AG04450 (cell line): ENCODE measurements at regions not wholly inside any gene's neighbourhood (a gene's known extent, or its start where the extent isn't known, plus 50 kb on each side); places are given as distances from the start of the nearest gene placed in this dataset.

Experiments
- CTCF ChIA-PET: fragments of 300-600, 350-600 bp; formaldehyde crosslinking; extraction: SDS; loops from one replicate; lab custom pipeline; 2022; ENCODE audit warnings: antibody characterized with exemption, inconsistent platforms; lab: Charles Lee
- POLR2A ChIA-PET: fragments of 350-600 bp; formaldehyde crosslinking; extraction: SDS; loops from one replicate; lab custom pipeline; 2021; ENCODE audit warnings: antibody characterized with exemption, inconsistent platforms; lab: Yijun Ruan, JAX
- DNase-seq: peaks from one replicate; pipeline ENCODE4 v3.0.0-alpha.2; 2011; ENCODE audit warnings: low read depth, low spot score
- H3K27ac ChIP-seq: one replicate; pipeline ENCODE4 v1.5.1; 2012; ENCODE audit warnings: low read depth, low read length, control low read depth
- H3K27me3 ChIP-seq: one replicate; pipeline ENCODE4 v1.6.0; 2012; ENCODE audit warnings: low read length; ENCODE audit not compliant: control insufficient read depth, insufficient read depth
- H3K4me3 ChIP-seq: 2 replicates; pipeline ENCODE4 v1.5.1; 2011; ENCODE audit warnings: mild to moderate bottlenecking, low read depth, low read length, control low read depth
- H3K9me3 ChIP-seq: 2 replicates; pipeline ENCODE4 v1.5.1; 2012; ENCODE audit warnings: low read length; ENCODE audit not compliant: control insufficient read depth, insufficient read depth
- TF ChIP-seq, protein P1 (sequence below): IDR thresholded peaks from 2 replicates; pipeline ENCODE4 v1.5.1; 2011; ENCODE audit warnings: low read depth, low read length, control low read depth, inconsistent platforms

DNA sequence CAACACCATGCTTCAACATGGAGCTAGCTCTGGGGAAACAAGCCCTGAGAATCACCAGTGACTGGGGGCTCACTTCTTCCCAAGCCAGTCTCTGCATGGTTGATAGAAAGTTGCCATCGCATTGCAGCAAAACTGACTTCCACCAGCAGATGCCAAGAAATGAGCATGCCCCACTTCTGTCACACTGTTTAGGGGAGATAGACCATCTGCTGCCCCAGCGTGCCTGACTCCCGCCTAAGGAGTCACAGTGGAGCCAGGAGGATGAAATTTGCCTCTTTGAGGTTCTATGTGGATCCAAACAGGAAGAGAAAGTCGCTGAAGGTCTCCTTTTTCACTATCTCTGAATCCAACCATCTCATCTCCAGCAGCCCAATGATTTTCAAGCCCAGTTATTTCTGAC, 116.7 kb upstream of the SLIT3 start:
- CTCF ChIA-PET = no interaction called here
- no peaks in the 10 kb centered on the region for H3K9me3 ChIP-seq
- no peak overlapping the region for H3K27ac ChIP-seq
- no peak overlapping the region for H3K4me3 ChIP-seq
- no peak for DNase-seq
- H3K27me3 ChIP-seq = no peaks in the 10 kb centered on the region
- POLR2A ChIA-PET = no interaction called here
- TF ChIP-seq, protein P1, sequence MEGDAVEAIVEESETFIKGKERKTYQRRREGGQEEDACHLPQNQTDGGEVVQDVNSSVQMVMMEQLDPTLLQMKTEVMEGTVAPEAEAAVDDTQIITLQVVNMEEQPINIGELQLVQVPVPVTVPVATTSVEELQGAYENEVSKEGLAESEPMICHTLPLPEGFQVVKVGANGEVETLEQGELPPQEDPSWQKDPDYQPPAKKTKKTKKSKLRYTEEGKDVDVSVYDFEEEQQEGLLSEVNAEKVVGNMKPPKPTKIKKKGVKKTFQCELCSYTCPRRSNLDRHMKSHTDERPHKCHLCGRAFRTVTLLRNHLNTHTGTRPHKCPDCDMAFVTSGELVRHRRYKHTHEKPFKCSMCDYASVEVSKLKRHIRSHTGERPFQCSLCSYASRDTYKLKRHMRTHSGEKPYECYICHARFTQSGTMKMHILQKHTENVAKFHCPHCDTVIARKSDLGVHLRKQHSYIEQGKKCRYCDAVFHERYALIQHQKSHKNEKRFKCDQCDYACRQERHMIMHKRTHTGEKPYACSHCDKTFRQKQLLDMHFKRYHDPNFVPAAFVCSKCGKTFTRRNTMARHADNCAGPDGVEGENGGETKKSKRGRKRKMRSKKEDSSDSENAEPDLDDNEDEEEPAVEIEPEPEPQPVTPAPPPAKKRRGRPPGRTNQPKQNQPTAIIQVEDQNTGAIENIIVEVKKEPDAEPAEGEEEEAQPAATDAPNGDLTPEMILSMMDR = no peak

DNA sequence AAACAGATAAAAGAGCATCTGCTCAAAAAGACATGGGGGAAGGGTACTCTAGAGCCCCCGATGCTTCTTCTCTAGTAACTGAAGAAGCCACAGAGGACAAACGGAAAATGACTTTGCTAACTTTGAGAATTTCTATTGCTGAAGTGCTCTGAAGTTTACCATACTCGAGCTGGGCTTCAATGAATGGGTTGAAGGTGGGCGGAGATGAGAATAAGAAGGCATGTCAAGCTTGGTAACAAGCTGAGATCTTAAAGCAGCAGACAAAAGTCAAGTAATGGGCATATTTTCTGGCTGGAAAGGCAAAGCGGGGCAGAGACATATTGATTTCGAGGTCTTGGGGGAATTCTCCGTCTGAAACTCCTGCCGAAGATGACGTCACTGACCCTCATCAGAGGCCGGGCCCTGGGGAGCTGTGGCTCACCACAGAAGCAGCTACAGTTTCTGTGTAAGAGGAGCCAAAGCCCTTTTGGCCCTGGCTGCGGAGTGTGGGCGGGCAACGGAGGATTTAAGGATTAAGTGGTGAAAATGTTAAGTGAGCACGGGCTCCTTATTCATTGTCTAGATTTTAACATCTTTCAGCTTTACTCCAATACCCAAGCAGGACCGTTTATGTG, 115.8 kb upstream of the SLIT3 start:
- H3K4me3 ChIP-seq = no peak overlapping the region
- no peaks in the 10 kb centered on the region for H3K27me3 ChIP-seq
- no peak overlapping the region for H3K27ac ChIP-seq
- TF ChIP-seq, protein P1 = no peak
- no peaks in the 10 kb centered on the region for H3K9me3 ChIP-seq
- ChIA-PET POLR2A (no interaction called here), CTCF (no interaction called here)
- no peak for DNase-seq

DNA sequence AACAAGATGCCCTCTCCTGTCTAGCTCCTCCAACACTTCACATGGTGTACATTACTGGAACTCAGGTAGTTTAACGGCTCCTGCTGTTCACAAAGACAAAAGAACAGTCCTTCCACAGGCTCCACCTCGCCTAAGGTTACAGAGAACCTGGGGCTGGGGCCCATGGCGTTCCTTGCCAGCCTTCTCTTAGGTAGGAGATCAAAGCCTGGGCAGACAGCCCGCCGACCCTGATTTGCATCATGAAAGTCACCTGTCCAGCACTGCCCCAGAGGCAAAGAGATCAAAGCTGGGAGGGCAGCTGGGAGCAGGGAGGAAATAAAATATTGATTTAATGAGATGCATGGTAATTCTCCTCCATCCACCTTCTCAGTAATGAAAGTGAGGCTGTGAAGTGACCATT, 115.0 kb upstream of the SLIT3 start:
- Histone ChIP-seq H3K27me3 (no peaks in the 10 kb centered on the region), H3K4me3 (no peak overlapping the region), H3K27ac (no peak overlapping the region), H3K9me3 (no peaks in the 10 kb centered on the region)
- TF ChIP-seq, protein P1 = no peak
- DNase-seq = no peak
- POLR2A ChIA-PET = no interaction called here
- CTCF ChIA-PET = no interaction called here

DNA sequence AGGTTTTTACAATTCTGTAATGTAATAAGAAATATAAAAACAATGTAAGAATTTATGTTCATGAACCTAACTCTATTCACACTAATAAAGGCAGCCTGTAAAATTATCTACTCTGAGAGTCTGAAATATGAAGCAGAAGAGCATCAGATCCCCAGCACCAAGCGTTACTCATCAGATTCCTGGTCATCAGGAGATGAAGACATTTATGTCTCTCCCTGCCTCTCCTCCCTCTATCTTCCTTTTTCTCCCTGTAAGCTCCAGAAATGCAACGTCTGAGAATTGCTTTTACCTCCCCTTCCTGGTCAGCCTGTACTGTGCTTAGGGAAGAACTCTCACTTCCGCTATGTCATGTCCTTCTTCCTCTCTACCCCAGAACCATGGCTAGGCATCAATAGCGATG, 114.4 kb upstream of the SLIT3 start:
- Histone ChIP-seq H3K27me3 (no peaks in the 10 kb centered on the region), H3K9me3 (no peaks in the 10 kb centered on the region), H3K4me3 (no peak overlapping the region), H3K27ac (no peak overlapping the region)
- TF ChIP-seq, protein P1 = no peak
- CTCF ChIA-PET = no interaction called here
- DNase-seq = no peak
- POLR2A ChIA-PET = no interaction called here

DNA sequence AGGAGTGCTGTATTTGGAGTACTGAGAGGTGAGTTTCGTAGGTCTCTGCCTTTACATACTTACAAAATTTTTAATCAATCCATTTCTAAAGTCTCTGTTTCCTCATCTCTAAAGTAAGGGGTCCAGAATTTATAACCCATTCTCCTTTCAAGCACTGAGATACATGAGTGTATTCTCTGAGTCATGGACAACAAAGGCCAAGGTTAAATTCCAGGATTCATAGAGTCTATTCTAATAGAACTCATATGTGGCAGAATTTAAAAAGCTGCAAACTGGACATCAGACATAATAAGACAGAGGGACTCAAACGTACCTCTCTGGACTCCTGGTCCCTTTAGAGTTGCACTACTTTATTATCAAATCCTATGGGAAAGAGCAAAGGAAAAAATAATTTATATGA, 112.5 kb upstream of the SLIT3 start:
- Histone ChIP-seq H3K27ac (no peak overlapping the region), H3K9me3 (no peaks in the 10 kb centered on the region), H3K4me3 (no peak overlapping the region), H3K27me3 (no peaks in the 10 kb centered on the region)
- POLR2A ChIA-PET = no interaction called here
- no peak for DNase-seq
- TF ChIP-seq, protein P1 = no peak
- CTCF ChIA-PET = no interaction called here
